Right ventricle myocardium superior (tissue), 1 donor: ENCODE measurements at regions not wholly inside any gene's neighbourhood (a gene's known extent, or its start where the extent isn't known, plus 50 kb on each side); places are given as distances from the start of the nearest gene placed in this dataset.
"Not testable (repeated sequence)": the region's sequence is repeated elsewhere in the genome, so short reads cannot be mapped to it uniquely, and the experiment has no call there.

ENCODE experiments used
- ATAC-seq: fragments of 200-7000 bp; cut with Tn5 transposase; one replicate; pipeline ENCODE4 v1.9.1; 2020; ENCODE audit warnings: mild to moderate bottlenecking; ENCODE audit not compliant: poor library complexity
- DNase-seq: peaks from one replicate; pipeline ENCODE4 v3.0.0-alpha.2; 2020
- intact Hi-C: fragments of 100-400 bp; cut with DNase I; formaldehyde crosslinking; loops from one replicate; pipeline ENCODE4 v1.11.2; 2022
- donor health status: DM: no; HTN: yes; CAD: no; lungs with severe emphysema.

GRCh38 chr9:16048129-16048528, 495.3 kb downstream of the CCDC171 start:
- intact Hi-C loops: no loop called here
- ATAC-seq: no peak
- DNase-seq: no peak

GRCh38 chr9:16052146-16052545, 499.3 kb downstream of the CCDC171 start:
- intact Hi-C loops: no loop called here
- ATAC-seq (no peak), DNase-seq (no peak)

- no peak for DNase-seq
- intact Hi-C loops: no loop called here
Observed at GRCh38 chr9:16052757-16053530, 500.1 kb downstream of the CCDC171 start.

GRCh38 chr9:16057541-16057940, 504.7 kb downstream of the CCDC171 start:
- ATAC-seq (no peak), DNase-seq (no peak)
- intact Hi-C loops: no loop called here

More at GRCh38 chr9:16052757-16053530, 500.1 kb downstream of the CCDC171 start:
- no peak for ATAC-seq

GRCh38 chr9:16058131-16058549, 505.3 kb downstream of the CCDC171 start:
- no peak for ATAC-seq
- intact Hi-C loops: no loop called here
- no peak for DNase-seq

GRCh38 chr9:16060436-16061129, 507.7 kb downstream of the CCDC171 start:
- ATAC-seq (no peak), DNase-seq (no peak)
- intact Hi-C loops: no loop called here

GRCh38 chr9:16062542-16063240, 509.8 kb downstream of the CCDC171 start:
- ATAC-seq (no peak), DNase-seq (no peak)
- intact Hi-C loops: no loop called here

- ATAC-seq (no peak), DNase-seq (no peak)
- intact Hi-C loops: no loop called here
Observed at GRCh38 chr9:16063241-16063591, 510.4 kb downstream of the CCDC171 start.

- intact Hi-C loops: no loop called here
- DNase-seq (no peak), ATAC-seq (no peak)
Observed at GRCh38 chr9:16064771-16065170, 511.9 kb downstream of the CCDC171 start.

- DNase-seq, ATAC-seq, intact Hi-C loops: not testable (repeated sequence)
Observed at GRCh38 chr9:16066201-16066600, 513.4 kb downstream of the CCDC171 start.

GRCh38 chr9:16068476-16068875, 515.6 kb downstream of the CCDC171 start:
- intact Hi-C loops: no loop called here
- ATAC-seq (no peak), DNase-seq (no peak)

GRCh38 chr9:16069249-16069648, 516.4 kb downstream of the CCDC171 start:
- DNase-seq (no peak), ATAC-seq (no peak)
- intact Hi-C loops: no loop called here

- intact Hi-C loops: no loop called here
- ATAC-seq (no peak), DNase-seq (no peak)
Observed at GRCh38 chr9:16069671-16070454, 517.0 kb downstream of the CCDC171 start.

- intact Hi-C loops: no loop called here
- ATAC-seq: no peak
- DNase-seq: no peak
Observed at GRCh38 chr9:16070455-16071145, 517.8 kb downstream of the CCDC171 start.

GRCh38 chr9:16071400-16071799, 518.6 kb downstream of the CCDC171 start:
- DNase-seq (no peak), ATAC-seq (no peak)
- intact Hi-C loops: no loop called here

GRCh38 chr9:16074963-16075362, 522.1 kb downstream of the CCDC171 start:
- intact Hi-C loops: no loop called here
- DNase-seq (no peak), ATAC-seq (peak; percentile 39)

GRCh38 chr9:16075696-16076095, 522.9 kb downstream of the CCDC171 start:
- intact Hi-C loops: no loop called here
- ATAC-seq: no peak
- no peak for DNase-seq

- intact Hi-C loops: no loop called here
- DNase-seq (no peak), ATAC-seq (no peak)
Observed at GRCh38 chr9:16076511-16076910, 523.7 kb downstream of the CCDC171 start.
